SJCRH30 (cell line): ENCODE measurements at regions not wholly inside any gene's neighbourhood (a gene's known extent, or its start where the extent isn't known, plus 50 kb on each side); places are given as distances from the start of the nearest gene placed in this dataset.
"Not testable (repeated sequence)": the region's sequence is repeated elsewhere in the genome, so short reads cannot be mapped to it uniquely, and the experiment has no call there.

Experiments
- DNase-seq, 2 experiments: peaks; one replicate each; pipeline ENCODE4 v3.0.0-alpha.2; 2015 to 2020
- H3K27ac ChIP-seq: fragments of 250-450 bp; sonication (Bioruptor Pico); 2 replicates; pipeline ENCODE4 v1.5.1; 2020; ENCODE audit warnings: mild to moderate bottlenecking, moderate library complexity
- H3K27me3 ChIP-seq: fragments of 250-450 bp; sonication (Bioruptor Pico); 2 replicates; pipeline ENCODE4 v1.5.1; 2020; ENCODE audit warnings: mild to moderate bottlenecking, moderate library complexity
- H3K36me3 ChIP-seq: fragments of 250-450 bp; sonication (Bioruptor Pico); 2 replicates; pipeline ENCODE4 v1.5.1; 2020; ENCODE audit warnings: mild to moderate bottlenecking, moderate library complexity
- H3K4me1 ChIP-seq: fragments of 250-450 bp; sonication (Bioruptor Pico); 2 replicates; pipeline ENCODE4 v1.5.1; 2020; ENCODE audit warnings: mild to moderate bottlenecking, moderate library complexity
- H3K4me3 ChIP-seq: fragments of 250-450 bp; sonication (Bioruptor Pico); 2 replicates; pipeline ENCODE4 v1.5.1; 2020; ENCODE audit warnings: mild to moderate bottlenecking, moderate library complexity
- H3K9me3 ChIP-seq: fragments of 250-450 bp; sonication (Bioruptor Pico); replicated peaks from 2 replicates; pipeline ENCODE4 v1.5.1; 2020; ENCODE audit warnings: mild to moderate bottlenecking, moderate library complexity

DNA sequence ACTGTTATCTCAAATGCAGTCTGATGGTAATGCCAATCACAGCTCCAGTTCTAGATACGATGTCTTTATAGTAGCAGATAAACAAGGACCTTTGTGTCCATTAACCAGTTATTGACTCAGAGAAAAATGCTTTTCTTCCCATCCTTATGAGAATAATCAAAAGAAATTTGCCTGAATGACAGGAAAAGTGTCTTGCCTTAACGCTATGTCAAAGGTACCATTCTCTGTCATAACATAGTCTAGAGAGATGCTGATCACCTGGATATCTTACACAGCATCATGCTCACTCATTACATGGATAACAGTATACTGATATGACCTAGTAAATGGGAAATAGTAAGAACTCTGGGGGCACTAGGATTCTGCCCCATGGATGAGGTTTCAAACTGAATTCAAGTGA lies 151.7 kb upstream of the NEGR1 start:
- no peak overlapping the region for H3K4me3 ChIP-seq
- H3K27ac ChIP-seq = peak overlapping the region; percentile 40
- DNase-seq = no peak
- no peaks in the 10 kb centered on the region for H3K36me3 ChIP-seq
- H3K4me1 ChIP-seq = peaks cover 19% of the 10 kb centered on the region
- no peaks in the 10 kb centered on the region for H3K27me3 ChIP-seq
- H3K9me3 ChIP-seq = no peaks in the 10 kb centered on the region

DNA sequence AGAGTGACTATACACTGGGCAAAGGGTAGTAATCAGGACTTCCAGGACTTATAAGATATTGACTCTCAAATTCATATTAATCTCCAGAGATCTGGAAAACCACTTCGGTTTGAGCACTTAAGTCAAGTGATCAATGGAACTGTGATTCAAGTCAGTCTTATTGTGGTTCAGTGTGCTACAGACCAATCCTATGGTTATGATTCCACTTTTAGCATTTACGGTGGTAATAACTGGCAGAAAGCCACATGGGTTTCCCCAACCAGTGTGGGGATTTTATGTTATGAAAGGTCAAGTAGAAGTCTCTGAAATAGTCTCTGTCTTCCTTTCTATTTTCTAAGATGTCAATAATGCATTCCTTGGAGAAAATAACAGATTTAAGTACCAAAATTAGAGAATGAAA lies 151.3 kb upstream of the NEGR1 start:
- DNase-seq = no peak
- H3K27me3 ChIP-seq = no peaks in the 10 kb centered on the region
- H3K4me3 ChIP-seq = no peak overlapping the region
- peaks cover 19% of the 10 kb centered on the region for H3K4me1 ChIP-seq
- H3K36me3 ChIP-seq = no peaks in the 10 kb centered on the region
- no peak overlapping the region for H3K27ac ChIP-seq
- H3K9me3 ChIP-seq = no peaks in the 10 kb centered on the region

DNA sequence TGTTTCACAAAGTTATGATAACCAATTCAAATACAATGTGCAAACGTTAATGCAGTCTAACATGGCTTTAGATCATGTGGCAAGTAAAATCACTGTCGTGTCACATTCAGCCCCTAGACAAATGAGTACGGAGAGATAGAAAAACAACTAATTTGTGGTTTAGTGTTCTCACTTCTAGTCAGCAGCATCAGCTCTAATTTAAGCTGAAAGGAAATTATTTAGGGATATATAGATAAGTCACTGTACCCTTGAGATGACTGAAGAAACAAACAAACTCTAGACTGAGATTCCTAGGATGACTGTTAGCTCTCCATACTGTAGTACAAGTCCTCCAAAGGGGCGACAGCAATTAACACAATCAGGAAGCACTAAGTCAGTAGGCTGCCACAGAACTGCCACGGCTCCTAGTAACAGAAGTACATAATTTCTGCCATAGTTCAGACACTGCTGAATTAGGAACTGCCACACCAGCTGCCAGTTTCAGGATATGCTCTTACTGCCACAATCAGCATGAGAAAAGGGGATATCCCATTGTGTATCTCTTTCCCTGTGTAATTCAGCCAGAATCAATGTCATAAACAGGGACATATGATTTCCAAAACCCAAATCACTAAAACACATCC lies 150.4 kb upstream of the NEGR1 start:
- no peak for DNase-seq
- H3K36me3 ChIP-seq = no peaks in the 10 kb centered on the region
- no peak overlapping the region for H3K27ac ChIP-seq
- peaks cover 19% of the 10 kb centered on the region for H3K4me1 ChIP-seq
- H3K4me3 ChIP-seq = no peak overlapping the region
- H3K27me3 ChIP-seq = no peaks in the 10 kb centered on the region
- no peaks in the 10 kb centered on the region for H3K9me3 ChIP-seq

DNA sequence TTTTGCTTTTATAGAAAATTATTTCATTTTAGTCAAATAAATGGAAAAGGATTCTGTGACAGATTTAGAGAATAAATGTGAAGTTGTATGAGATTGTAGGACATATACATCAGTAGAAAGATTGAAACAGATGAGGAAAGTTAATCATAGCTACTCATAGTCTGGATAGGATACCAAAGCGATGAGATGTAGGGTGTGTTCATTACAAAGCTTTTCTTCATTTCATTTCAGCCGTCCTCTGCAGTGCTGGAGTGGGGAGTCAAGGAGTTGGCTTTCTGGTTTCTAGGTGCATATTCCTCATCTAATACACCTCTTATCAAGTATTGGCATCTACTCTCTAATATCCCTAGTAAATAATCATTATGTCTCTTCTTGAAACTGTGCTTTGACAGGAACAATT lies 149.5 kb upstream of the NEGR1 start:
- Histone ChIP-seq H3K4me1 (peaks cover 19% of the 10 kb centered on the region), H3K27me3 (no peaks in the 10 kb centered on the region), H3K9me3 (no peaks in the 10 kb centered on the region), H3K27ac (no peak overlapping the region), H3K4me3 (no peak overlapping the region), H3K36me3 (no peaks in the 10 kb centered on the region)
- DNase-seq = no peak

DNA sequence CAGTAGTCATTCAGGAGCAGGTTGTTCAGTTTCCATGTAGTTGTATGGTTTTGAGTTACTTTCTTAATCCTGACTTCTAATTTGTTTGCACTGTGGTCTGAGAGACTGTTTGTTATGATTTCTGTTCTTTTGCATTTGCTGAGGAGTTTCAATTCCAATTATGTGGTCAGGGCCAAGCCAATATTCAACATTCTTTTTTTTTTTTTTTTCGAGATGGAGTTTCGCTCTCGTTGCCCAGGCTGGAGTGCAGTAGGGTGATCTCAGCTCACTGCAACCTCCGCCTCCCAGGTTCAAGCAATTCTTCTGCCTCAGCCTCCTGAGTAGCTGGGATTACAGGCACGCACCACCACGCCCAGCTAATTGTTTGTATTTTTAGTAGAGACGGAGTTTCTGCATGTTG lies 145.9 kb upstream of the NEGR1 start:
- DNase-seq, H3K4me1 ChIP-seq, H3K9me3 ChIP-seq, H3K27ac ChIP-seq, H3K36me3 ChIP-seq, H3K4me3 ChIP-seq, H3K27me3 ChIP-seq: not testable (repeated sequence)

DNA sequence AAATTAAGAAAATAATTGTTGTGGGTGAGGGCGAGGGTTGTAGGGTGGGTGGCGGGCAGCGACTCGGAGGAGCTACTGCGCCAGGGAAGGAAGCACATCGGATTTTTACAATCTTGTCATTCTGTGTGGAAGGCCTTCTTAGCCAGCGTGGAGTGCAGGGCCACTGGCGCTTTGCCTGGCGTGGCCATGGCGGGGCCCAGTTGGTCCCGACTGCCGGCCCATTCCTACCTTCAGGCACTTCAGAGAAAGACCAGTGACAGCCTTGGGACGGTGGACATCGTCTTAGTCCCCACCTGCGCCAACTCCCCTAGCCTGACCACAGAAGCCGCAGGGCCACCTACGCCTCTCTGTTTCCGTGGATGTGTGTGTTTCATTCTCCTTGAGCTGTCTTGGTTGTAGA lies 136.9 kb upstream of the NEGR1 start:
- DNase-seq = no peak
- no peaks in the 10 kb centered on the region for H3K4me1 ChIP-seq
- no peak overlapping the region for H3K4me3 ChIP-seq
- H3K36me3 ChIP-seq = no peaks in the 10 kb centered on the region
- H3K9me3 ChIP-seq = no peaks in the 10 kb centered on the region
- no peak overlapping the region for H3K27ac ChIP-seq
- no peaks in the 10 kb centered on the region; the same call in none of the 2 replicates for H3K27me3 ChIP-seq

DNA sequence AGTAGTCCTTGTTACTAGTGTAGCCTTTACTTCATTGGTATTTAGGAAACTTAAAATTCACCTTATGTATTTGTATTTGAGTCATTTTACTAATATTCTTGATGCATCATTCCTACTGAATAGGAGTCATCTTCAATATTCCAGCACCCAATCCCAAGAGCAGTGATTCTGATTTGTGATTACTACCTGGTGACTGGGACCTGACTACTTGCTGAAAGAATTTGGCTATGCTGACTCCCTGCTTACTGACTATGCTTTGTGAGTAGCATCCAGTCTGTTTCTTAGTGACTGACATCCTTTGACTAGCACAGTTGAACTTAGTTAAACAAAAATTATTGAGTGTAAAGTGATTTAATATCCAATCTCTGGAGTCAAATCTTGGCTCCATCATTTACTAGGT lies 129.9 kb upstream of the NEGR1 start:
- H3K36me3 ChIP-seq = no peaks in the 10 kb centered on the region
- H3K9me3 ChIP-seq = no peaks in the 10 kb centered on the region
- H3K27me3 ChIP-seq = no peaks in the 10 kb centered on the region; the same call in none of the 2 replicates
- no peak for DNase-seq
- H3K27ac ChIP-seq = no peak overlapping the region
- H3K4me1 ChIP-seq = no peaks in the 10 kb centered on the region
- no peak overlapping the region for H3K4me3 ChIP-seq

DNA sequence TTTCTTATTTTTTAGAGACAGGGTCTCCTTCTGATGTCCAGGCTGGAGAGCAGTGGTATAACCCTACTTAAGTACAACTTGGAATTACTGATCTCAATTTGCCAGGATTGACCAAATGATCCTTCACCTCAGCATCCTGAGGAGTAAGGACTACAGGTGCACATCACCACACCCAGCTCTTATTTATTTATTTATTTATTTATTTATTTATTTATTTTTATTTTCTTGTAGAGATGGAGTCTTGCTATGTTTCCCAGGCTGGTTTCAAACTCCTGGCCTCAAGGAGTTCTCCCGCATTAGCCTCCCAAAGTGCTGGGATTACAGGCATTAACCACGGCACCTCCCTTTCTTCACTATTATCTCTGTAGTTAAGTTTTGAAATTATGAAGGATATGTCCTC lies 117.5 kb upstream of the NEGR1 start:
- Histone ChIP-seq H3K4me1 (peaks cover 2% of the 10 kb centered on the region; the same call in 1 of the 2 replicates), H3K27me3 (no peaks in the 10 kb centered on the region; the same call in 1 of the 2 replicates), H3K27ac (no peak overlapping the region), H3K36me3 (no peaks in the 10 kb centered on the region; the same call in 1 of the 2 replicates), H3K9me3 (no peaks in the 10 kb centered on the region), H3K4me3 (no peak overlapping the region)
- DNase-seq = no peak

DNA sequence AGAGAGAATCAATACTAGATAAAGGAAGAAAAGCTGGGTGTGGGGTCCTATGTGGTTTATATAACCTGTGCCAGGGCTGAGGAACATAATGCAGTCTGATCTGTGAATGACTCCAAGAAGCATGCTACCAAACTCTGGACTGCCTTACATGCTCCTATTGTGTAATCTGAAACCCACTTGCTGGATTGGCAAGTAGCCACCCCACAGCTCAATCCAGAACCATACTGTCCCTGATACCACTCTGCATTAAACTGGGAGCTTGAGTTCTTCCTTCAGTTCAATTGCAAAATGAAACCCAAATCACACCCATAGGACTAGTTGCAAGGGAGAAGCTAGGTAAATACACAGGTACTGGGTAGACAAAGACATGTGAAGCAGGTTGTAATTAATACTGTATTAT lies 115.4 kb upstream of the NEGR1 start:
- Histone ChIP-seq H3K4me1 (peaks cover 2% of the 10 kb centered on the region; the same call in 1 of the 2 replicates), H3K27me3 (no peaks in the 10 kb centered on the region; the same call in 1 of the 2 replicates), H3K4me3 (no peak overlapping the region), H3K9me3 (no peaks in the 10 kb centered on the region), H3K36me3 (no peaks in the 10 kb centered on the region; the same call in 1 of the 2 replicates), H3K27ac (no peak overlapping the region)
- DNase-seq = peak; percentile 26 to 55

DNA sequence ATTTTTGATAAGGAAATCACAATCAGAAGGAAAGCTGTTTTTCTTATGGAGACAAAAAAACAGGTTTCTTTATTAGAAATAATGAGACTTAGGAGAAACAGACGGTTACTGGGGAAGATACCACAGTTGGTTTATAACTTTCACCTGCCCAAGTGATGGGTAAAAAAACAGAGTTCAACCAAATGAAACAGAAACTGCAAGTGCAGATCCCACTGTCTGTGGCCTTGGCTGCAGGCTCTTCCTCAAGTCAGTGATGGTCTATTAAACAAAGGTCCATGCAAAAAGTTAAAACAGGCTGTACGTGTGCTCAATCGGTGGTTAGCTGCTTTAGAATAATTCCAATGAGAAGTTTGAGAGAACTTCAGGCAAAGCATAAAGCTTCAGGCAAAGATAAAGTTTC lies 112.1 kb upstream of the NEGR1 start:
- Histone ChIP-seq H3K9me3 (no peaks in the 10 kb centered on the region), H3K36me3 (no peaks in the 10 kb centered on the region), H3K27me3 (no peaks in the 10 kb centered on the region), H3K4me3 (no peak overlapping the region), H3K4me1 (peaks cover 2% of the 10 kb centered on the region; the same call in 1 of the 2 replicates), H3K27ac (no peak overlapping the region)
- DNase-seq = no peak

DNA sequence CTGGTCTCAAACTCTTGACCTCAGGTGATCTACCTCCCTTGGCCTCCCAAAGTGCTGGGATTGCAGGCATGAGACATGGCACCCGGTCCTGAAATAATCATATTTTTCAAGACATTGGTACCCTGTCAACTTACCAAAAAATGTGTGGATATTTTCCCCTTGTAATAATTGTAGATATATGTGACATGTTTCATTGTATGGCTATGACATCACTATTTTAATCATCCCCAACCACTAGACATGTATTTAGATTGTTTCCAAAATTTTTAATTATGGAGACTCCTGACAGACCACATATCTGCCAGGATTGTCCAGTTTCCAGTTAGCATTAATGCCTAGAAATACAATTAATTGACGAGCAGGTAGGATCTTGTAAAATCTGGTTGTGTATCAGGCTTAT lies 96.7 kb upstream of the NEGR1 start:
- H3K4me3 ChIP-seq = no peak overlapping the region
- H3K36me3 ChIP-seq = no peaks in the 10 kb centered on the region
- H3K27ac ChIP-seq = no peak overlapping the region
- no peaks in the 10 kb centered on the region for H3K9me3 ChIP-seq
- H3K4me1 ChIP-seq = no peaks in the 10 kb centered on the region
- no peak for DNase-seq
- H3K27me3 ChIP-seq = 0 out of 2 replicates have a peak, but pooled peaks cover 3% of the 10 kb centered on the region

DNA sequence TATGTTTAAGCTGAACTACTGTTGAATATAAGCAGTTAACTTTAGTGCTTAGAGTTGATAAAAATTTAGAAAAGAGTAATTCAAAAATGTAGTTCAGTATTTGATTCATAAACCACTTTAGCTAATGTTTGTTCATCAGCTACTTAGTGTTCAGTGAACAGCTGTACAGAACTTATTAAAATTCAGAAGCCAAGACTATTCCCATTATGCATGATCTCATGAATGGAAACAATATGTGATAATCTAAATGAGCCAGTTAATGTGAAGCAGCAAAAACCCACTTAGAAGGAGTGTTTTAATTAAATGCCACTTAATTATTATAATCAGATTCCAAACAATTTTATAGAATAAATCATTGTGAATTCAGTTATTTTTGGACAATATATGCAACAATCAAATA lies 92.9 kb upstream of the NEGR1 start:
- no peak overlapping the region for H3K4me3 ChIP-seq
- no peak for DNase-seq
- no peaks in the 10 kb centered on the region for H3K36me3 ChIP-seq
- H3K27me3 ChIP-seq = 0 out of 2 replicates have a peak, but pooled peaks cover 3% of the 10 kb centered on the region
- H3K27ac ChIP-seq = no peak overlapping the region
- H3K4me1 ChIP-seq = no peaks in the 10 kb centered on the region
- no peaks in the 10 kb centered on the region for H3K9me3 ChIP-seq

DNA sequence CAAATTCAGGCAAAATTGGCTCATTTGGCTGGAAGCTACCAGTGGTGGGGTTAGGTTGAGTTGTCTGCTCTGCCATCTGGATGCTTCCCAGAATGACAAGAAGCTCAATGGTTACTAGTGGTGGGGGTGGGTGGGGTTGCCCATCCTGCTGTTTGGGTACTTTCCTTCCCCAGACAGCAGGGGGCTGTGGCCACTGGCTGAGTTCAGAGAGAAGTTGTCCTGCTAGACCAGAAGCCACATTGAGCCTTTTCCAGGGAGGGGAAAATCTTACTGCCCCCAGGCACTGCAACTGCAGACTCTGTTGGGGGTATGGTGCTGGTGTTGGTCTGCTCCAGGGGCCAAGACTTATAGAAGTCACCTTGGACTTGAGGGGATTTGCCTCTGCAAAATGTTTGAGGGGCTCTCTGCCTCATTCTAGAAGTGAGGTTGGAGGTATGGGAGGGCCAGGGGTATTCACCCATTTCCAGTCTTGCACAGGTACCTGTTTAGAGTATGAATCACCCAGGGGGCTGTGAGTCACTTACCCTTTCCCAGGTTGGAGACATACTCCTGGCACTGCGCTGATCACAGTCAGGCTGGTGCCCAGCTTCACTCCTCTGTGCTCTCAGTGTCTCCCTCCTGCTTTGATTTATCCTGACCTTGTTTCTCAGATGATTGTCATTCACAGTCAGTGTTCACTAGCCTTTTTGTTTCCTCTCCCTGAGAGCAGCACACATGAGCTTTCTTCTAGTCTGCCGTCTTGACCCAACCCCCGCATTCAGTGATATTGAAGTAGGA lies 89.1 kb upstream of the NEGR1 start:
- Histone ChIP-seq H3K9me3 (no peaks in the 10 kb centered on the region), H3K27me3 (no peaks in the 10 kb centered on the region), H3K36me3 (no peaks in the 10 kb centered on the region), H3K4me1 (no peaks in the 10 kb centered on the region), H3K4me3 (no peak overlapping the region), H3K27ac (no peak overlapping the region)
- DNase-seq = no peak

DNA sequence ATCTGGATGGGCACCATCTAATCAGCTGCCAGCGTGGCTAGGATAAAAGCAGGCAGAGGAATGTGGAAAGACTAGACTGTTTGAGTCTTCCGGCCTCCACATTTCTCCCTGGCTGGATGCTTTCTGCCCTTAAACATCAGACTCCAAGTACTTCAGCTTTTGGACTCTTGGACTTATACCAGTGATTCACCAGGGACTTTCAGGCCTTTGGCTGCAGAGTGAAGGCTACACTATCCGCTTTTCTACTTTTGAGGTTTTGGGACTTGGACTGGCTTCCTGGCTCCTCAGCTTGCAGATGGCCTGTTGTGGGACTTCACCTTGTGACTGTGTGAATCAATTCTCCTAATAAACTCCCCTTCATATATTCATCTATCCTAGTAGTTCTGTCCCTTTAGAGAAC lies 88.5 kb upstream of the NEGR1 start:
- not testable (repeated sequence) for H3K27ac ChIP-seq, H3K4me1 ChIP-seq, H3K4me3 ChIP-seq, H3K27me3 ChIP-seq, DNase-seq, H3K9me3 ChIP-seq, H3K36me3 ChIP-seq

DNA sequence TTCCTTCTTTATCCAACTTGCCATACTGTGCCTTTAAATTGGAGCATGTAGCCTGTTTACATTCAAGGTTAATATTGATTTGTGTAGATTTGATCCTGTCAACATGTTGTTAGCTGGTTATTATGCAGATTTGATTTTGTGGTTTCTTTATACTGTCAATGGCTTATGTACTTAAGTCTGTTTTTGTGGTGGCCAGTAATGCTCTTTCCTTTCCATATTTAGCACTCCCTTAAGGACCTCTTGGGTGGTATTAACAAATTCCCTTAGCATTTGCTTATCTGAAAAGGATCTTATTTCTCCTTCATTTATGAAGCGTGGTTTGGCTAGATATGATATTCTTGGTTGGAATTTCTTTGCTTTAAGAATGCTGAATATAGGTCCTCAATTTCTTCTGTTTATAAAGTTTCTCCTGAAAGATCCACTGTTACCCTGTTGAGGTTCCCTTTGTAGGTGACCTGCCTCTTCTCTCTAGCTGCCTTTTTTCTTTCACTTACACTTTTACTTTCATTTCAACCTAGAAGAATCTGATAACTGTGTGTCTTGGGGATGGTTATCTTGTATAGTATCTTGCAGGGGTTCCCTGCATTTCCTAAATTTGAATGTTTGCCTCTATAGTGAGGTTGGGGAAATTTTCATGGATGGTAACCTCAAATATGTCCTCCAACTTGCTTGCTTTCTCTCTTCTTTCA lies 86.9 kb upstream of the NEGR1 start:
- no peak for DNase-seq
- Histone ChIP-seq H3K27me3 (no peaks in the 10 kb centered on the region), H3K4me1 (no peaks in the 10 kb centered on the region), H3K36me3 (no peaks in the 10 kb centered on the region), H3K4me3 (no peak overlapping the region), H3K27ac (no peak overlapping the region), H3K9me3 (no peaks in the 10 kb centered on the region)
